HG03159 (cell line): ENCODE measurements at regions not wholly inside any gene's neighbourhood (a gene's known extent, or its start where the extent isn't known, plus 50 kb on each side); places are given as distances from the start of the nearest gene placed in this dataset.

ENCODE experiments used
- ATAC-seq: cut with Tn5 transposase; IDR thresholded peaks from one replicate; pipeline ENCODE4 v1.9.1; 2021; ENCODE audit warnings: mild to moderate bottlenecking, moderate library complexity; ENCODE audit not compliant: unreplicated experiment

DNA sequence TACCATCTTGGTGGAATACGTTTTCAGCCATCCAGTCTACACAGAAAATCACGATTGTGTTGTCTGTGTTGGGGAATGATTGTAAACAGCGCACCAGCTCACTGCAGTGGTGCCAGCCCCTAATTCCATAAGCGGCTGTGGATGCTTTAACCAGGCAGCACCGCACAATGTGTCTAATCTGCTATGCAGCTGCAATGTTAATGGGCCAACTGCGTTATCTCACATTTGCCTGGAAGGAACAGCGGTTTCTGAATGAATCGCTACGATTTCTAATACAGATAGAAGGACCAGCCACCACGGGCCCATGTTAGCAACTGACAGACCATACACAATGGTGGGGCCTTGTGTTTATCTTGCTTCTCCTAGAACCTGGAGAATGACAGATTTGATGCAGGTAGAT is 384.5 kb upstream of the KIRREL3 start:
- ATAC-seq: no peak

DNA sequence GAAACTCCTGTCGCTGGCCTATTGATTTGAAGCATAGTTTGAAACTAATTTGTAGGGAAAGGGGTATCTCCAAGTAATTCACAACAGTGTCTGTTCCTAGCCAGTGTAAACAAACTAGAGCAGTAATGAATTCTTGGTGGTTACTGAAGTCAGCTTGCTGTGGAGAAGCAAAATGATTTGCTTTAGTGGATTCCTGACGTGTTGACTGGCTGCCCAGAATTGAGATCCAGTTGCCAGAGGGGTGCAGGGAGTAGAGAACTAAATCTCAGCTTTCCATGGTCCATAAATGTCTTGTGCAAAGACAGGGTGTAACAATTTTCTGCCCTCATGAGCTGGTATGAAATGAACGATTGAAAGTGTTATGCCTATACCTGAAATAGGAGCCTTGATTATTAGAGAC is 382.5 kb upstream of the KIRREL3 start:
- no peak for ATAC-seq

DNA sequence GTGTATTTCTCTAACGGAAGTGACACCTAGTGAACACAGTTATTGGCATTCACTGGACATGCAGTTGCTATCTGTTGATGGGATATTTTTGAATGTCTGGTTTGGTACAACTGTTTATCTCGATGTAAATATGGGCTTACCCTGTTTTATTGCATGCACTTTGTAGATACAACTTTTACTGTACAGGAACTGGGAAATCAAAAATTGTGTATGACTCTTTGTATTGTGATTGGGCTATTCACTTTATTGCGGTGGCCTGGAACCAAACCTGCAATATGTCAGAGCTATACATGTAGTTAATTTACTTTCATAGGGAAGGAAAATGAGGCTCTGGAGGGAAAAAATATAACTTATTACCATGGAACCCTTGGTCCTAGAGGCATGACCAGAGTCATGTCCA is 380.7 kb upstream of the KIRREL3 start:
- ATAC-seq: no peak

DNA sequence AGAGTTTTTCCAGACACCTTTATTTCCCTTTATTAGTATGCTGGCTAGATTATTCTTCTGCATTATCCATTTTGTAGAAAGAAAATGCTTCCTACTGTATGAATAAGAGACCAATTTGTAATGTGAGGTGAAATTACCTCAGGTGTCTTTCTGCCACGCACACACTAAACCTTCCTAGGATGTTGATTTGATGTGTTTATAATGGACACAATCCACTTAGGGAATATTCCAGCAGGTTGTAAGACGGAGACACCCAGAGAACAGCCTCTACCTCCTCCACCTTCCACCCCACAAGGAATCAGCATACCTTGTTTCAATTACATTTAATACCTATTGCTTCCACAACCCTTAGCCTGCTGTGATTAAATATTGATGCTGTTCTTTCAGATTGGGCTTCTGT is 379.1 kb upstream of the KIRREL3 start:
- no peak for ATAC-seq

DNA sequence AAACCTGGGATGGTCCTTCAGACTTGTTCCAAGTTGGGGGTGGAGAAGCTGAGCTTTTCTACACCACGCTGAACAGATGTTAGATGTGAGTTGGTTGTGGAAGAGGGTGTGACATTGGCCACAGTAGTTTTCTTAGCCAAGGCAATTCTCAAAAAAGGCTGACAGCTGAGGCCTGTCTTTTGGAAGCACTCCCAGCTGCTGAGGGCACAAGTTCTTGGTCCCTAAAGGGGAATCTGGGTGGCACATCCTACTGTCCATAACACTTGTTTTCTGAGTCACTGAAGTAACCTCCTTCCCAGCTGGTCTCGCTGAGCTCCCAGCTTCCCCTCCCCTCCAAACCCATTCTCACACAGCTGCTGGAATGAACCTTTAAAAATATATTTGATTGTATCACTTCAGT is 375.7 kb upstream of the KIRREL3 start:
- ATAC-seq: no peak

DNA sequence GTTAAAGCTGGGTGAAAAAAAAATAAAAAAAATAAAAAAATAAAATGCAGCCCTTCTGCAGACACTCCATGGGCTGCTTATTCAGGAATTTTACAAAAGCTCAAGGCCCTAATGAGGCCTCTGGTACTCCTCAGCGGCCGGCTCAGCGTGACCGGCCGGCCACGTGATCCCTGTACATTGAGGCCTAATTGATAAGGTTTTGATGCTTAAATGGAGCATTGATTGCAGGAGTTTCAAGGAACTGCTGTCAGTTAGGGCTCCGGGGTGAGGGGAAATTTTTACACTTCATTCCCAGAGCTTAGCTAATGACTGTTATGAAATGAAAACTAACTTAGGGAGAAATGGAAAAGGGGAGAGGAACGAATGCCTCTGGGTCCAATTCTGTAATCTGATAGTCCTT is 368.8 kb upstream of the KIRREL3 start:
- ATAC-seq: no peak

DNA sequence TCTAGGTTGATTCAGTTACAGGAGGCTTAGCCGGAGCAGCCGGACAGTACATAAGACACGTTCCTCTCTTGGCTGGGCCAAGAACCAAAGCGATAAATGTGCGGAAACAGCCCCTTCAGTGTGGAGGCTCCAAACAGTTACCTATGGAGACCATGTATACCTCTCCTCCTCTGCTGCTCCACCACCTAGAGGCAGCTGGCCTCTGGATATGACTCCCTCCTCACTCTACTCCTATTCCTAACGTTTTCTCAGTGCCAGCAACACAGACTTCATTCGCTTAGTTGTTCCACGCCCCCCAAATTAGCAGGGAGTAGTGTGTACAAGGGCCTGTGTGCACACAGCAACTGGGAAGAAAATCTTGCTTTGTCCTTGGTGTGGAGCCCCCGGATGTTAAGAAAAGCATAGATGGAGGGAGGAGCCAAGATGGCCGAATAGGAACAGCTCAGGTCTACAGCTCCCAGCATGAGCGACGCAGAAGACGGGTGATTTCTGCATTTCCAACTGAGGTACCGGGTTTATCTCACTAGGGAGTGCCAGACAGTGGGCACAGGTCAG is 362.3 kb upstream of the KIRREL3 start:
- ATAC-seq: no peak

DNA sequence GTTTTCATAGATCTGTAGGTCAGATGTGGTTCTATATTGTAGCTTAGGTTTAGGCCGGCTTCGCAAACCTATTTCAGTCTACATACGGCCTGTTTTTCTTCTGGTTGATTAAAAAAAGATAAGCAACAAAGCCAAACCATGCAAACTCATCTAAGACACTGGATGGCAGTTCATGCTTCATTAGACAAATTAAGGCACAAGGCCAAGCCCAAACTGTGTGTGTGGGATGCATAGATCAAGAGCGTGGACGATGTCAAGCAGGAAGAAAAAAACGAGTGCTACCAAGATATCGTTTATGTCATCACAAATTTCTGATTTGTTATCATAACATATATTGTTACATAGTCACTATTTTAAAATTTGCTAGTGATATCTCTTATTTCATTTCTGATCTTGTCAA is 357.6 kb upstream of the KIRREL3 start:
- no peak for ATAC-seq

DNA sequence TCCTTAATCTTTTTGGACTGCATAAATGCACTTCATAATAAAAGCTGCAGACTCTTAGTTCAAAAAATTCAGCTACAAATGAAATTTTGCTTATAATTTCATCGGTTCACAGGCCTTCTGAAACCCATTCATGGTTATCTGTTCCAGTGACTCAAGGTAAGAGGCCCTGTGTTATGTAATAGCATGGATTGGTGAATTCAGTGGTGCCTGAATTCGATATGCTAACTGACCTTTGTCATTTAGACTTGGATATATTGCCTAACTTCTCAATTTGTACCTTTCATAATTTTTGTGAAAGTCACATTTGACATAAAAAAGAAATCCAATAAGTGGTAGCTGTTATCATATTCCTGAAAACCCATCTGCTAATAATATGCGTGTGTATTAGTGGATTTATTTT is 349.9 kb upstream of the KIRREL3 start:
- no peak for ATAC-seq

DNA sequence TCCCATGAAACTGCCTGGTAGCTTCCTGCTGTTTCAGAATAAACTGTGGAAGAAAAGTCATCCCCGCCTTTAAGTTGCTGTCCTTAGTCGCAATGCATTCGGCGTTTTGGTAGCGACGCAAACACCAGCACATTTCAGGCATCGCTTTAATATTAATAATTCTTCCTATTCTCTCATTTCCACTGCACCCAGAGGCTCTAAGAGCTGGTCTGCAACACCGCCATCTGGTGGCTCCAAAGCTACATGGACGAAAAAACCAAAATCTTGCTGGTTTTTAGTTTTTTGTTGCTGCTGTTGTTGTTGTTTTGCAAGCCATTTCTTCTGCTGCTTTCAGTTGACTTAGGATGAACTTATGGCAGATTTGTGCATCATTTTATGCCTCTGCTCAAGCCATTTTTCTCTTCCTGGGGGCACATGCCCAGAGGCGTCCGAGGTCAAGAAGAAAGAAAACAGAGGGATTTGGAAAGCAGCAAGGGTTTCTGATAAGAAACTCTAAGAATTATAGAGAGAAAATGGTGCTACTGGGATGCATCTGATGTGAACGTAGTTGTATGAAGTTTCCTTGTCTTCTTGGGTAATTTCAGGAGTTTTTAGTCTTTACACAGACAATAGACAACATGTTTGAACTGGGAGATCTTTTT is 345.4 kb upstream of the KIRREL3 start:
- ATAC-seq: no peak

DNA sequence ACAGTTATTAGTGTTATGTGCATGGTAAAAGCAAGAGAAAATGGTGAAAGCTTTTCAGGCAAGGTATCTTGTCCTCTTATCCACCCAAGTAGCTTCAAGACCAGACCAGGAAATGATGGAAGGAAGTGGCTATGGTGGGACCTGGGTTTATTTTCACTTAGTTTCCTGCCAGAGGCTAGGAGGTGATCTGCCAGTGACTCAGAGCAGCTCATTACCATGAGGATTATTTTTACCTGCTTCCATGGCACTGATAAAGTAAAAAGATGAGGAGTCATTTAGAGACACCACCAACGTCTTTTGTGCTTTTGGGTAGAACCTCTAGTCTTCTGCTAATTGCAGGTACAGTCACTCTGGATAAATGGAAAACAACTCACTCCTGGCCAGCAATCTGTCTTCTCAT is 339.9 kb upstream of the KIRREL3 start:
- ATAC-seq: no peak

DNA sequence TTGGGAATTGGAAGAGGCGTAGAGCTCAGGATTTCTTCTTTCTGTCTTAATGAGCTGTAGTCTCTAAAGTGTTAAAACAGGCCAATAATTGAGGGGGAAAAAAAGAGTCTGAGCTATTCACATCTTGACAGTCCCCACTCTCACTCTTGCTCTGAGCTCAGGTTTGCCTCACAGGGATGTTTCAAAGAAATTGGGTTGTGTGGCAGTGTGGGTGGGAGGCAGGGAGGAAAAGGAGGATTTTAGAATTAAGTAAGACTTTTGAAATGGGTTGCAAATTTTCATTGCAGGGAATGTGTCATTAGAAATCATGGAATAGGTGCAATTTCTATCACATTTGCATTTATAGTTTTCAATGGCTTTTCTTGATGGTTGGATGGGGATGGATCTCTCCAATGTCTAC is 338.8 kb upstream of the KIRREL3 start:
- no peak for ATAC-seq

DNA sequence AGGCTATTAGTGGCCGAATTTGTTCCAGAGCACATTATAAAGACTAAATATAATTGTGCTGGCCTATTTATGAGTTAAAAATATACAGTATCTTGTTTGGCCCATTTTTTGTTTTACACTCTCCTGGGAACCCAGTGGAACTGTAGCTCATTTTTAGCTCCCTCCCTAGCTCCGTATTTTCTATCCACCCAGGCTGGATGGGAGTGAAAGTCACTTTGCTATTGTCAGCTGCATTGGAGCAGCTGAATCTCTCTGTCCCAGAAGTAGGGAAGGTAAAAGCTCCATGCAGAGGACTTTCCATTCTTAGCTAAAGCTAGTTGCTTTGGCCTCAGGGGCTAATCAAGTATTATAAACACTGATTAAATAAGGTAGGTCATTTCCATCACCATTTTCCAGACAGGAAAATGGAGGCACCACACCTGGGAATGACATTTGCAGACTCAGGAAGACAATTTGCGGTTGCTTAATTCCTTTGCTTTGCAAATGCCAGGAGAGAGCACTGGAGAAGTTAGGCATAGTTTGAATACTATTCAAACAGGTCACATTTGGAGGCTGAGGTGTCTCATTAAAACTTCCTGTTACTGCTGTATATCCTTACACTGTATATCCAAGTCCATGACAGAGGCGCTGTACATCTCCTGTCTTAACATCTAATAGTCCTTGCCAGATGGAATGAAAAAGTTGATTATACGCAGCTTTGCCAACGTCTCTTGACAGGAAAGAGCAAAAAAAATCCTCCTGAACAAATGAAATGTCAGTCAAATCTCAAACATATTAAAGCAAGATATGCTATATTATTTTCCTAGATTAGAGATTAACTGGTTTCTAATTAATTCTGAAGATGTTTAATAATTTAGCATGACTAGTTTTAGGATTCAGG is 338.1 kb upstream of the KIRREL3 start:
- no peak for ATAC-seq

DNA sequence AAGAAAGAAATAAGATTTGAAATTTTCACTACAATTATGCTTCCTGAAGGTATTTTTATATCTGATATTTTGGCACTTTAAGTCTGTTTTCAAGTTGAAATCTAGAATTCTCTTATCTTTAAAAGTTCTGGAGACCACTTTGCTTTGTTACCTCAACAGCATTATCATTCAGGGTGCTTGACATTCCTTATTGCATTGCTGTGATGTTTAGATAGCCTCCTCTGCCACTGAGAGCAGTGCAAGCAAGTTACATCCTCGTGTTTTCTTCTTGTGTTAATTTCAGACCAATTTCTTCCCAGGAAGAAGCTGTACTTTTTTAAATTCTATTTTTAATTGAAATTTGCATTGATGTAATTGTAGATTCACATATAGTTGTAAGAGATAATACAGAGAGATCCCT is 333.9 kb upstream of the KIRREL3 start:
- ATAC-seq: no peak

DNA sequence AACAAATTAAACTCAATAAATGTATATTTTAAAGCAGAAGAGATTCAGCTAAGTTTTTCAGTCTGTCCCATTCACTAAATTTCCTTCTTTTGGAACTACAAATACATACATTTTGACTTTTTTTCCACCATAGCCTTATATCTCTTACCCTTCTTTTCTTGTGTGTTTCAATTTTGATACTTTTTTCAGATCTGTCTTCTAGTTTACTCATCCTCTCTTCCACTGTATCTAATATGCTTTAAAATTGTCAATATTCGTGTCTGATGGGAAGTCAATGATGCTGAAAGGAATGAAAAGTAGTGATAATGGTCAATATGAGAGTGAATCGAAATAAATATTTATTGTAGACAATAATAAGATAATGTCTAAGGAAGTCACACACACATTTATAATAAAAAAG is 332.3 kb upstream of the KIRREL3 start:
- no peak for ATAC-seq

DNA sequence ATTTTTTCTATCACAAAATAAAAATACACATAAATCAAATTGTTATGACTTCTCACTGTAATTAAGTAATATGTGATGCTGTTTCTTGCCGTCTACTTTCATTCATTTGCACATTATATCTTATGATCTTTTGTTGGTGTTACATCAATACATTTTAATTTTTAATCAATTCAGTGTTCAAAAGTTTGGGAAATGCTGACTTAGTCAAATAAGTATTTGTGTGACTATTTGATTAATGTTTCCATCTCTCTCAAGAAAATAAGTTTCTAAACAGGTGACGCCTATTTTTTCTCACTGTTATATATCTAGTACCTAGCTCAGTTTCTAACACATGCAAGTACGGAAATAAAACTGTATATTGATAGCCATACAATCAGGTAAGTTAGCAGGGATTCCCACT is 329.5 kb upstream of the KIRREL3 start:
- no peak for ATAC-seq

DNA sequence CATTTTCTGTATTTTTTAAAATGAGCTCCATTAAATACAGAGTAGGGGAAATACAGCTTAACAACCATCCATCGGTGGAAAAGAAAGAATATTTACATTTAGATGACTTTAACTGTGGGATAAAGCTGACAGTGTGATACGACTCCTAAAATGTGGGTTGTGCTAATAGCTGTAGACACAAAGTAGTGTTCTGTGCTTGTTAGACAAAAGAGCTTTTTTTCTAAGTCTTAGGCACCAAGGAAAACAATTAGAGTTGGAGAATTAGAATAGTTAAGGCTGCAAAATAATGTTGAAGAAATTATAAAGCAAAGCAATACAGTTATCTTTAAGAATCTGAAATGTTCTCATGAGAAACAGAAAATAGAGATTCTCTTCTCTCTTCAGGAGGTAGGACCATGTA is 307.7 kb upstream of the KIRREL3 start:
- ATAC-seq: no peak

DNA sequence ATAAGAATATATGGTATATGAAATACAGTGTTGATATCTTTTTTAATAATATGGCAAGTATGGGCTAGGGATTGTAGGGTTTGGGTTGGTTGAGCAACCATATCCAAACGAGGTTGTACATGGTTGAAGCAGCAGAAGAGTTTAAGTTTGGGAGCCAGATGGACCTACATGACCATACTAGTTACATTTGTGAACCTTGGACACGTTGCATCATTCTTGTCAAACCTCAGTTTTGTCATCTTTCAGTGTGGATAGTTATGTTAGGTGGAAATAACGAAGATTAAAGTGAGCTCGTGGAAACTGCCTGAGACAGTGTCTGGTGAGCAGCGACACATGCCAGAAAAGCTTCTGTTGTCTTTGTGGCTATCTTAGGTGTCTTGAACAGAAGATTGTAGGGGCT is 307.1 kb upstream of the KIRREL3 start:
- ATAC-seq: no peak

DNA sequence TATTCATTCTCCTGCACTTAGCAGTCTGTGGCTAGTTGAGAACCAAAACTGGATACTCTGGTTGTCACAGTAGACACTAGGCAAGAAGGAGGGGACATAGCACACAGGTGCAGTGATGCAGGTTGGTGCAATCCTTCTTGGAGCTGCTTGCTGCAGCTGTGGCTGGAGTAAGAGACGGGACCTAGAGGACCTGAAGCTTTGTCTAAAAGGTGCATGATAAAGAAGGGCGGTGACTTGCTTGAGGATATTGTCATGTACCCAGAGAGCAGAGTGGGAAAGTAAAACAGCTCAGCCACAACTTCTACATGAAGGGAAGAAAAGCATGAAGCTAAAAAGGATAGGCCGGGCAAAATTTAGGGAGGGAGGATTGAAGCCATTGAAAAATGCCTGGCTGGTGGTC is 304.1 kb upstream of the KIRREL3 start:
- ATAC-seq: no peak

DNA sequence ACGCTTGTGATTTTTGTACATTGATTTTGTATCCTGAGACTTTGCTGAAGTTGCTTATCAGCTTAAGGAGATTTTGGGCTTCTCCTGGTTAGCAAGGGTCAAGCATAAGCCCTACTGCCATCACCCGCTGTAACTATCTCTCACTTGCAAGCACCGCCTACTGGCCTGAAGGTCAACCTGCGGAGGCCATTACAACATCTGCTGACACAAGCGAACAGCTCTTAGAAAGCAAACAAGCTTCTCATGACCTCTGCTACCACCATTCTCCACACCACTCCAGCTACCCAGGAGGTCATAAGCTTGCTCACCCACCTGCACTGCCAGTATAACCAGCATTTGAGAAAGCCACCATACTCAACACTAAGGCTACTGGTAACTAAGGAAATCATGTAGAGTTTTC is 288.4 kb upstream of the KIRREL3 start:
- ATAC-seq: no peak

DNA sequence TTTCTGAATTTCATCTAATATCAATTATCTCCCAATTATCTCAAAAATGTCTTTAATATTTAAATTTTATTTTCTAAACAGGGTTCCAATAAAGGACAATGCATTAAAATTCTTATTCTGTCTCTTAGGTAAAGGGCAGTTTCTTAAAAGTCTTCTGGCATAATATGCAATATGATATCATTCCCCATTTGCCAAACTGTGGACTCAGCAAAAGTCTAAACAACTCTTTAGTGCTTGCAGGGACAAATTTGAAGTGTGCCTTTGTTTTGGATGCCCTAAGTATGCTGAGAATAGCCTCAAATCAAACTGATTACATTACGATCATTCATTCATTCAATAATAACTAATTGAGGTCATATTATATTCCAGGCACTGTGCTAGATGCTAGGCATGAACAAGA is 281.0 kb upstream of the KIRREL3 start:
- no peak for ATAC-seq

DNA sequence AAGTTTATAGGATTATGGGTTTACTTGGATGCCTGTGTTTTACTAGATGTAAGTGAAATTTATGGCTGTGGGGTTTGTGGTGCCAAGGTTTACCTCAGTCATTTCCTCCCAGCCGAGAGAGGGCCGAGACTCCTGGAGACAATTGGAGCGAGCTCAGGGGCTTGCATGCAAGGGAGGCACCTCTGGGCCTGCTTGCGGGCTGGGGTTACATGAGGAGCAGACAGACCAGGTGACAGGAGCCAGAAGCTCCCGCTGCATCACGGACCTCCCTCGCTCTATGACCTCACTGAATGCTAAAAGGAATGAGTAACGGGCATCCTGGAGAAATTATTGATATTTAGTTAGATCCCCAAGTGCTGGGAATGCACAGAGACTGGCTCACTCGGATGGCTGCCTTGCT is 275.2 kb upstream of the KIRREL3 start:
- no peak for ATAC-seq

DNA sequence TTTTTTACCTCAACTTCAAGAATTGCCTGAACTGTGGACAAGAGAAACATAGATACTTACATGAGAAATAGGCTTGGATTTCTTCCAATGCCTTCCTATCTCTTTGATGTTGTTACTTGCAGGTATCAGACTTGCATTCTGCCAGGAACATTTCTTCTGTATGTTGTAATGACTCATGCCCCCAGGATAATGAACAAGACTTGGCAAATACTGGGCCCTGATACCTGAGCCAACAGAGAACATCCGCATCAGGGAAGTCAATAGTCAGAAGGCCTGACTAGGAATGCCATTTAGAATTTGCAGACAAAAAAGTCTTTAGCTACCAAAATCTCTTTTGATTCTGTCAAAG is 273.7 kb upstream of the KIRREL3 start:
- no peak for ATAC-seq
